ENCODE measurements at regions not wholly inside any gene's neighbourhood (a gene's known extent, or its start where the extent isn't known, plus 50 kb on each side); places are given as distances from the start of the nearest gene placed in this dataset.

GRCh38 chr4:32560306-32560705 is 1840.1 kb downstream of the PCDH7 start:
- ATAC-seq (no peak), DNase-seq (no peak)
- intact Hi-C loops (cut with micrococcal nuclease) = no loop called here

GRCh38 chr4:32562010-32562409 is 1841.8 kb downstream of the PCDH7 start:
- intact Hi-C loops (cut with micrococcal nuclease) = no loop called here
- no peak for ATAC-seq
- no peak for DNase-seq

DNA sequence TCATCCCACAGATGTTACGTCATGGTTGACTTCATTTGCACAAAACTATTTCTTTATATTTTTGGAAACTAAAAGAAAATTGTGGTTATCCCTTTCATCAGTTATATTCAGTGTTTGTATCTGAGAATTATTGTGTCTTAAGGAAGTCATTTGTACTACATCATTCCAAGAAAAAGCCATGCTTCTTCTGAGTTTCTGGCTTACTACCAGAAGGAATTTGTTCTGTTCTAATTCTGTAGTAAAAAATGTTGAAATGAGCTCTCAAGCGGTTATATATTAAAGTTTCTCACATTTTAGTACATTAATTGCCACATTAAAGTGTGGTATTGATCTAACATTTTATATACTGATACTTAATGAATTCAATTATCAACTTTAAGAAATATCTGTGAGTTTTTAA is 1844.5 kb downstream of the PCDH7 start:
- intact Hi-C loops (cut with micrococcal nuclease) = no loop called here
- DNase-seq = no peak
- ATAC-seq = no peak

DNA sequence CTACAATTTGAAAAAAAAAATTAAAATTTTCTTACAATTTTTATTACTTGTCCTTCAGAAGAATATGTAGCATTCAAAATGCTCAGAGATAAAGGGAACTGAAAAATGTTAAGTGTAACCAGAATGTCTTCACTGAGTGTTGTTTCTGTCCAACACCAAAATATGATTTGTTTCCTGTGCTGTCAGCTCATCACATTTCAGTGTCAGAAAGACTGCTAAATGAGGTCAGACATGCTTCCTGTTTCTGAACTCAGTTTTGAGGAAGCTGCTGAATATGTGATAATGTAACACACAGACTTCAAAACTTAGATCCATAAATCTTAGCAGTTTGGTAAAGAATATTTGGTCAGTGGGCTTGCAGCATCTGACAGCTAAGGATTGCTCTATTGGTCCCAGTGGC is 1849.7 kb downstream of the PCDH7 start:
- intact Hi-C loops (cut with micrococcal nuclease) = no loop called here
- ATAC-seq (no peak), DNase-seq (no peak)

- no peak for ATAC-seq
- intact Hi-C loops (cut with micrococcal nuclease) = no loop called here
- no peak for DNase-seq
These were observed 1852.2 kb downstream of the PCDH7 start for GRCh38 chr4:32572366-32572765.

DNA sequence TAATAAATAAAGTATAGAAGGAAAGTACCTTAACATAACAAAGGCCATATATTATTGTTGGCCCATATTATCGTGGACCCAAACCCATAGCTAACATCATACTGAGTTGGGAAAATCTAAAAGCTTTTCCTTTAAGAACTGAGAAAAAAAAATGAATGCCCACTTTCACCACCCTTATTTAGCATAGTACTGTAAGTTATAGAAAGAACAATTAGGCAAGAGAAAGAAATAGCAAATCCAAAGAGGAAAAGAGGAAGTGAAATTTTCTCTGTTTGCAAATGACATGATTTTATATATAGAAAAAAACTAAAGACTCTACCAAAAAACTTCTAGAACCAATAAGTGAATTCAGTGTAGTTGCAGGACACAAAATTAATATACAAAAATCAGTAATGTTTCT is 1854.6 kb downstream of the PCDH7 start:
- DNase-seq (no peak), ATAC-seq (no peak)
- intact Hi-C loops (cut with micrococcal nuclease) = no loop called here

GRCh38 chr4:32589097-32589496 is 1868.9 kb downstream of the PCDH7 start:
- DNase-seq (no peak), ATAC-seq (no peak)
- intact Hi-C loops (cut with micrococcal nuclease) = no loop called here

- ATAC-seq (no peak), DNase-seq (no peak)
- intact Hi-C loops (cut with micrococcal nuclease) = no loop called here
These were observed 1869.7 kb downstream of the PCDH7 start for GRCh38 chr4:32589853-32590252.

DNA sequence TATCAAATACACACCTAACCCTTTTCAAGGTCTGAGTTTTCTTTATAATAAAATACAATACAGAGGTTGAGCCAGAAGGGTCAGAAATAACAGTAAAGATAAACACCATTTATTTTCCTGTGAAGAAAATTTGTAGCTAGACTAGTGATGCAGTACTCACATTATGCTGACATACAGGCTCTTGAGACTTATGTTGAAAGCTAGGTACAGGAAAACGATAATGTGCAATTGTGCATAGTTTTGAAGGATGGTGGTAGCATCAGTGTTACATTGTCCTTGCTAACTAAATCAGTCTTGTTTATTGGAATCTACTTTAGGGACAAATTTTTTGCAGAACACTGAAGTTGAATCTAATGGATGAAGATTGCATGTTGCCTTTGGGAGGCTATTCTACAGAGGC is 1877.2 kb downstream of the PCDH7 start:
- intact Hi-C loops (cut with micrococcal nuclease) = no loop called here
- no peak for DNase-seq
- no peak for ATAC-seq

- intact Hi-C loops (cut with micrococcal nuclease) = no loop called here
- DNase-seq (no peak), ATAC-seq (no peak)
These were observed 1881.7 kb downstream of the PCDH7 start for GRCh38 chr4:32601848-32602247.

DNA sequence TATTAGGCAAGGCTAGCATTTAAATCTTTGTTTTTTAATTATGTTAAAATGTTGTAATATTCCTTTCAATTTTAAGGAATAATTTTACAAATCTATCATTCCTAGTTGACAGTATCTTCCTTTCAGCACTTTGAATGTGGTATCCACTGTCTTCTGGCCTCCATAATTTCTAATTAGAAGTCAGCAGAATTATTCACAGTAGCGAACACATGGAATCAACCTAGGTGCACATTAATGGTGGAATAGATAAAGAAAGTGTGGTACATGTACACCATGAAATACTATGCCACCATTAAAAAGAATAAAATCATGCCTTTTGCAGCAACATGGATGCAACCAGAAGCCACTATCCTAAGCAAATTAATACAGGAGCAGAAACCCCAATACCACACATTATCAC is 1887.8 kb downstream of the PCDH7 start:
- ATAC-seq (no peak), DNase-seq (no peak)
- intact Hi-C loops (cut with micrococcal nuclease) = no loop called here

DNA sequence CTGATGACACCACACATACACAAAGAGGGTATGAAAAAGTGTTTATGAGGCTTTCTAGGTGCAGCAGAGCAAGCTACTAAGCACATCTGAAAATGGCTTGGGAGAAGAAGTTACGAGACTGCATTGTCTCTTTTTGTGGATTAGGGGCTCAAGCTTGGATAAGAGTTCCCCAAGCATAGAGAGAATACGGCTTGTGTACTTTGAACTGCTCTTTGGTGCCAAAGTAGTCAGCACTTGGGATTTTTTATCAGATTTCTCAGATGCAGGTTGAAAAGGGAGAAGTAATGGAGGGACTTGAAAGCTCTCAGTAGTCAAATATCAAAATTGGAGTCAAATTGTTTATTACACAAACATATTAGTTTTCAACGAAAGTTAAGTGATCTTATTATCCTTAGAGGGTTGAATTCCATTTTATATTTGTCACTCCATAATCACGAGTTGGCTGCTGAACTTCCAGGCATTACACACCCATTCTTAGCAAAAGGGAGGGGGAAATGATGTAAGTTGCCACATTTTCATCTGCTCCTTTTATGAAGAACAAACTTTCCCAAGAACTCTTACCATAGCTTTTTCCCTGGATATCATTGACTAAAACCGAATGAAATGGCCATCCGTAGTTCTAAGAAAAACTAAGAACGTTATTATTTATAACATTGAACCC is 1904.9 kb downstream of the PCDH7 start:
- DNase-seq (no peak), ATAC-seq (peak; percentile 20)
- intact Hi-C loops (cut with micrococcal nuclease) = no loop called here

GRCh38 chr4:32625687-32626337 is 1905.6 kb downstream of the PCDH7 start:
- no peak for DNase-seq
- intact Hi-C loops (cut with micrococcal nuclease) = no loop called here
- ATAC-seq = no peak

GRCh38 chr4:32631831-32632230 is 1911.7 kb downstream of the PCDH7 start:
- no peak for ATAC-seq
- intact Hi-C loops (cut with micrococcal nuclease) = no loop called here

DNA sequence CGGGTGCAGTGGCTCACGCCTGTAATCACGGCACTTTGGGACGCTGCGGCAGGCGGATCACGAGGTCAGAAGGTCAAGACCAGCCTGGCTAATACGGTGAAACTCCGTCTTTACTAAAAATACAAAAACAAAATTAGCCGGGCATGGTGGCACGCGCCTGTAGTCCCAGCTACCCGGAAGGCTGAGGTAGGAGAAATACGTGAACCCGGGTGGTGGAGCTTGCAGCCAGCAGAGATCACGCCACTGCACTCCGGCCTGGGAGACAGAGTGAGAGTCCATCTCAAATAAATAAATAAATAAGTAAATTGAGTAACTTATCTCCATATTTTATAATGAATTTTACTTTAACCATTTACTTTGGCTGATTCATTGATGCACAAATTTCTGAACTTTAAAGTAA is 1913.3 kb downstream of the PCDH7 start:
- intact Hi-C loops (cut with micrococcal nuclease) = no loop called here
- DNase-seq (no peak), ATAC-seq (no peak)

More at GRCh38 chr4:32631831-32632230, 1911.7 kb downstream of the PCDH7 start:
- DNase-seq = no peak

- DNase-seq (no peak), ATAC-seq (no peak)
- intact Hi-C loops (cut with micrococcal nuclease) = no loop called here
These were observed 1925.5 kb downstream of the PCDH7 start for GRCh38 chr4:32645653-32646052.

GRCh38 chr4:32658019-32658418 is 1937.8 kb downstream of the PCDH7 start:
- intact Hi-C loops (cut with micrococcal nuclease) = no loop called here
- DNase-seq = no peak
- ATAC-seq = no peak

GRCh38 chr4:32661229-32661628 is 1941.1 kb downstream of the PCDH7 start:
- DNase-seq (no peak), ATAC-seq (no peak)
- intact Hi-C loops (cut with micrococcal nuclease) = no loop called here

DNA sequence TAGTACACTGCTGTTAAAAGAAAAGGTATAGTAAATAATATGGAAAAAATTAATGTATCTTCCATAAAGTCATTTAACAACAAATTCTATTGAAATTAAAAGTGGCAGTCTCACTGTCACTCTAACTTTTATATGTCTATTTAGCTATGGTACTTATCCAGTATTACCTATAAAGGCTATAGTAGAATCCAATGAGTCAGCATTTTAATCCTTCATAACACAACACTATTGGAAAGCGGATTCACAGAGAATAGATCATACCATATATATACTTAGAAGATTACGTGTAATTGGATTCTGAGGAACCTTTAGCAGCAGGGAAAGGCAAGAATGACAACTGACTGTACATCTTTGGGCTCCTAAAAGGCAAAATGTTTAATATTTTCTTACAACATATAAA is 1942.6 kb downstream of the PCDH7 start:
- DNase-seq (no peak), ATAC-seq (no peak)
- intact Hi-C loops (cut with micrococcal nuclease) = no loop called here

DNA sequence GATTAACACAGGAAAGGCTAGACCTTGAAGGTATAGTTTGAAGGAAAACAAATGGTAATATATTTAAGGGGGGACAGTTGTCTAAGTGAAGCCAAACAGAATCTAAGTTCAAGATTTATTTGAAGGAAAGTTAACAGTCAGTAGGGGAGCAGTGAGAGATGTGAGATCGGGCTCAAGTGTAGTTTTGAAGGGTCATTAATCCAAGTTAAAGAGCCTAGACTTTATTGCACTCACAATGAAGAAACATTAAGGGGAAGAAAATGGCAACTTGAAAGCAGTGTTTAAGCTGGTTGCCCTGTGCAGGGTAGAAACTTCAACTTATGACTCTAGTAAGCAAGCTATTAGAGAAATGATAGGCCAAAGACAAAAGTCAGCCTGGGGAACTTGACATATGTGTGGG is 1952.2 kb downstream of the PCDH7 start:
- ATAC-seq (no peak), DNase-seq (no peak)
- intact Hi-C loops (cut with micrococcal nuclease) = no loop called here

DNA sequence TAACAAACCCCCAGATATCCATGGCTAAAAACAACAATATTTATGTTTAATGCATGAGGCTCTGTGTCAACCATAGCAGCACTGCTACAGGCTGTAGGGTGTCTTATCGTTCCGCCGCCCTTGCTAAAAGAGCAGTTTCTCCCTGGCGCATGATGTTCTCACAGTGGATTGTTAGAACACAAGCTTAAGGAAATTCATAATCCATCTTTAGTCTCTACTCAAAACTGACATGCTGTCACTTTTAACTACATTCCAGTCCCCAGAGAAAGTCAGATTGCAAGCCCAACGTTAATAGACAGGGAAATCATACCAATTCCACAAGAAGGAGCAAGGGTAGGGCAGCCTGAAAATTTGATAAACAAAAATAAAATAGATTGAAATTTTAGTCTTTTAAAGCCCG is 1960.8 kb downstream of the PCDH7 start:
- ATAC-seq (no peak), DNase-seq (no peak)
- intact Hi-C loops (cut with micrococcal nuclease) = no loop called here

All from left ventricle myocardium superior (tissue), 1 donor.